DOHH2 (cell line): ENCODE measurements at regions not wholly inside any gene's neighbourhood (a gene's known extent, or its start where the extent isn't known, plus 50 kb on each side); places are given as distances from the start of the nearest gene placed in this dataset.

Experiments used
- CTCF ChIP-seq: fragments of 200-600 bp; sonication (generic); IDR thresholded peaks from one replicate; pipeline ENCODE4 v1.5.1; 2014; ENCODE audit warnings: antibody characterized with exemption, mild to moderate bottlenecking, low read depth, low read length; ENCODE audit not compliant: poor library complexity, severe bottlenecking
- EZH2phosphoT487 ChIP-seq: fragments of 200-600 bp; sonication (generic); IDR thresholded peaks from 2 replicates; pipeline ENCODE4 v1.6.1; 2017; ENCODE audit warnings: borderline replicate concordance, mild to moderate bottlenecking, antibody characterized with exemption, low read length, moderate library complexity, mixed read lengths

GRCh38 chr7:18125476-18125875 is 97.8 kb upstream of the PRPS1L1 start:
- TF ChIP-seq CTCF: no peak
- no peak for TF ChIP-seq EZH2phosphoT487
